SKM-1 (cell line): ENCODE measurements at regions not wholly inside any gene's neighbourhood (a gene's known extent, or its start where the extent isn't known, plus 50 kb on each side); places are given as distances from the start of the nearest gene placed in this dataset.

Source experiments
- DNase-seq: peaks from one replicate; lab custom pipeline; 2025; ENCODE audit not compliant: unreplicated experiment; lab: John Stamatoyannopoulos, UW

DNA sequence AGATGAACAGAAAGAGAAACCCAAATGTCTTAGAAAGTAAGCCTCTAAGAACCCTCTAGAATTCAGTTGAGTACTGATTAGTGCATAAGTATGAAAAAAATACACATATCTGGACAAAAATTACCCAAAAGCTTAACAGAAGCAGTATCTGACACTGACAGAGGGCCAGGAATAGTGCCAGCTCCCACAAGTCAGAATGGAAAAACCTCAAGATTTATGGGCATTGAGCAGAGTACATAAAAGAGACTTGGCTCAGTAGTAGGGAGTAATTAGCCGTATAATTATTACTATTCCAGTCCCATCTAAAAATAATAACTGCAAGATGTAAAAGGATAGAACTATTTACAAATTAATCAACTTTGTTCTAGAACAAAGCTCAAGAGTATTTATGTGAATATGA, 834.5 kb downstream of the FAM181B start:
- no peak for DNase-seq

- no peak for DNase-seq
Observed at GRCh38 chr11:81897639-81898038, 836.0 kb downstream of the FAM181B start.

DNA sequence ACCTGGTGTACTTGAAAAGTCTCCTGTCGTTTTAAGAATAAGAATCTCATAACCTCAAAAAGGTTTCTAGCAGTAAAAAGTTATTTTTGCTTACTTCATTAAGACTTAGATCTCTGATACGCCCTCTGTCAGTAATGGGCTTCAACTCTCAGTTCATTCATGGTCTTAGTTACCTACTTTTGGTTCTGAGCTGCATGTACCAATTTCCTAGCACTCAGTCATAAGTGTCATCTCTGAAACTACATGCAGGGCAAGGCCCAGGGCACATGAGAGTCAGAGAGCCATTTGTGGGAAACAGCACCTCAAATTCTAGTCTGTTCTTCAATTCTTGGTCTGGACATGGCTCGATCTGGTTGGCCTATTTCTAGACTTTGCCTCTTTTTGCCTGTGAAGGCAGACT, 838.4 kb downstream of the FAM181B start:
- DNase-seq = no peak

DNA sequence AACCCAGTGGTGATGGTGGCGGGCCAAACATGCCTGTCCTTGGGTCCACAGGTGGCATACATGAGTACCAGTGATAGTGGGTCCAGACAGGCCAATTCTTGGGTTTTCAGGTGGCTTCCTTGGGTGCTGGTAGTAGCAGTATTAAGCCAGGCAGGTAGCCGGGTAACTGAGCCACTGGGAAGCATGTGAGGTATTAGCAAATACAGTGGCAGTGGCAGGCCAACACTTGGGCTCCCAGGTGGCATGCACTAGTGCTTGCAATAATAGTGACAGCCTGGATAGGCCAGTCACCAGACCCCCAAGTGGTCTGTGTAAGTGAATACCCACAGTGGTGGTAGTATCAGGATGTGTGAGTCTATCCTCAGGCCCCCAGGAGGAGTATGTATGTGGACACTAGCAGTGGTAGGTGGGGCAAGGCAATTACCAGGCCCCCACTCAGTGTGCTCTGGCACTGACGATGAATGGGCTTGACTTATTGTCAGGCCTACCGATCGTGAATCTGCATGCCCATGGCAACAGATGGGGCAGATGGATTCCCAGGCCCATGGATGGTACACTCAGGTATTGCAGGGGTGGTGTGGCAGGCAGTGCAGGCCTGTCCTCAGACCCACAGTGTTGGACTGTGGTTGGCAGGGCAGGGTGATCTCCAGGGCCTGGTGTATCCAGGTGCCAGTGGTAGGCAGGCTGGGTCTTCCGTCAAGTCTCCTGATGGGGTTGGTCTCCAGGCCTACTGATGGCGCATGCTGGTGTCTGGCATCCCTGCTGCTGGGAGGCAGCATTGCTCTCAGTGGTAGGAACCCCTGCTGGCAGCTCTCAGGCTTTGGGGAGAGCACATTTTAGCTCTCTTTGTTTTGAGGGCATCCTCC, 840.7 kb downstream of the FAM181B start:
- DNase-seq = no peak

GRCh38 chr11:81888391-81888790, 845.3 kb downstream of the FAM181B start:
- DNase-seq = no peak

- DNase-seq = no peak
Observed at GRCh38 chr11:81887671-81888070, 846.0 kb downstream of the FAM181B start.

DNA sequence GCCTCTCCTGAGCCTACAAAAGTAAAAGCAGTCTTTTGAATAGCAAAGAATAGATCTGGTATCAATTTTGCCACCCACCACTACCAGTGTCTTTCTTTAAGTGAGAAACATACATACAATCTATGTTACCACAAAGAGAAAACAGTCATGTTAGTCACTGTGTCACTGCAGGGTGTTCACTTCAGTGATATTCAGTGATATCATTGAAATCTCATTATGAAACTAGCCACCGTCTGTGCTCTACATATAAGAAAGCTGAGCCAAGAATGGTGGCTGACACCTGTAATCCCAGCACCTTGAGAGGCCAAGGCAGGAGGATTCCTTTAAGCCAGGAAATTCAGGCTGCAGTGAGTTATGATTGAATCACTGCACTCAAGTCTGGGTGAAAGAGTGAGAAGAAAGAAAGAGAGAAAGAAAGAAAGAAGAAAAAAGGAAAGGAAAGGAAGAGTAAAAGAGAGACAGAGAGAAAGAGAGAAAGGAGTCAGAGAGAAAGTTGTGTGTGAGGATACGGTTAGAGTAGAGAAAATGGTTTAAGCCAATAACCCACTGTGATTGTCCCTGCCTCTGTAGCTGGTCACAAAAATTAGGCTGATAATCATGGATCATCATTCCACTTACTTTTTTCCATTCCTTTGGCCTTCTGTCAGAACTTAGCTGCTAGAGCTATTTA, 847.1 kb downstream of the FAM181B start:
- DNase-seq = no peak

GRCh38 chr11:81874635-81875034, 859.0 kb downstream of the FAM181B start:
- DNase-seq = no peak

DNA sequence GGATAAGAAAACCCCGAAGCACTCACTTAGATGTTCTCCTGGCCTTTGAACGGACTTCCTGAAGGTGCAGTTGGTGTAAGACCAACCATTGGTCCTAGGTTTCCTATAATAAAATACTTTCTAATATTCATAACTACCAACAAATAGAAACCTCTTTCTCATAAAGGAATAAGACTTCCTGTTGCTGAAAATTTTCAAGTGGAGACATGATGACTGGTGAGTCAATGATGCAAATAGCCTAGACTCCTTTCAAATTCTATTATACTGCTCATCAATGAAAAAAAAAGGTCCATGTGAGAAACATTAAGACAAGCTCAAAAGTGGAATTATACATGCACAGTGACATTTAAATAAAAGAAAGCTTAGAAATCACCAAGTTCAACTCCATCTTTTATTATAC, 862.8 kb downstream of the FAM181B start:
- no peak for DNase-seq

DNA sequence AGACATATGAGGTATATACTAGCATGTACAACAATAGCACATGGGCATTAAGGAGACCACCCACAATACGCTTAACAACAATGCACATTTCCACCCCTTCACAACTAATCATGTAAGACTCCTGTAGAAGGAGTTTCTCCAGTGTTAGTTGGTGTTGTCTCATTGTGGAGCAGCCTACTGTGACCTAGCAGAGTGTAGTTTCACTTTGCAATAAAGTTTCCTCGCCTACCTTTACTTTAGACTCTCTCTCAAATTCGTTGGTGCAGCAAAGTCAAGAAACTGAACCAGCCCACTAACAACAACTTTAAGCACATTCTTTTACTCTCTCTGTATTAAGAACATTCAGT, 863.6 kb downstream of the FAM181B start:
- no peak for DNase-seq

DNA sequence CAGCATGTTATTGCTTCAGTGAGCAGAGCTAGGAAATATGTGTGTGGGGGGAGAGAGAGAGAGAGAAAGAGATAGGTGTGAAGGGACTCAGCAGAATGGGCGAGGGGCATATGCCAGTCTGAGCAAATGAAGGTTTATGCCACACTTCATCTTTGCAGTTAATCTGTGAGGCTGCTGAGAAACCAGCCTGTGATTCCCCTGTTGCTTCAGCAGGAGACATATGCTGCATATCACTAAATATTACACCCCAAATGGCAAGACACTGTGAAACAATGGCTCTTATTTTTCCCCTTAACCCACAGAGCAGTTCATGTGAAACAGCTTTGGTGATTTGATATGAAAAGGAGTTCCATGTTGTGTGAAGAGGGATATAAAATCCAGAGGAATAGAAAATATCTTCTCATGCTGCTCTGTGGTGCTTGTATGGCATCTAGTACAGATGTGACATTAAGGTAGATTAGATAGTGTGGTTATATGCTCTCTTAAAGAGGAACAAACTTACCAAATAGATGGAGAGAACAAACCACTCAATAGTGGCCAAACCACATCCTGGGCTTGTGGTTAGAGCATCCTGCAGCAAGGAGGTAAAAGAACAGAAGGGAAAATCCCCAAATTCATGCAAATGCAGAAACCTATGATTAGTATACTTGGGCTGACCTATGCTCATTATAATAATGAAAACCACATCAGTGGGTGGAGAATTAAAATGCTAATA, 864.2 kb downstream of the FAM181B start:
- DNase-seq = peak; percentile 44

DNA sequence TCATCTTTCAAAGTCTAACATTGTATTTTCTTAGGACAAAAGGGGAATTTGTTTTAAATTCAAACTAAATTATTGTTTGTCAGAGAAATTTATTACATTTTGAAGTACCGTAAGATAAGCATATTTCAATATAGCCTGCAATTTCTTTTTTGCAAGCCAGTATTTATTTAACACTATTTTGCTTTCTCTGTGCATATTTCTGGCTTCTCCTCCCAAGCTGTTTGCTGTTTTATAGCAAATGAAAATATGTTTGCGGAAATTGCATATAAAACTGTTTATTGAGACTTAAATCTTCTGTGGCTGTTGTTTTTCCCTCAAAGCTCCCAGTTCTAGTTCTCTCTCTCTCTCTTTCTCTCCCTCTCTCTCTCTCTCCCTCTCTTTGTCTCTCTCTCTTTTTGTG, 866.8 kb downstream of the FAM181B start:
- no peak for DNase-seq

- no peak for DNase-seq
Observed at GRCh38 chr11:81857386-81857785, 876.3 kb downstream of the FAM181B start.

GRCh38 chr11:81853791-81854190, 879.9 kb downstream of the FAM181B start:
- DNase-seq = no peak

DNA sequence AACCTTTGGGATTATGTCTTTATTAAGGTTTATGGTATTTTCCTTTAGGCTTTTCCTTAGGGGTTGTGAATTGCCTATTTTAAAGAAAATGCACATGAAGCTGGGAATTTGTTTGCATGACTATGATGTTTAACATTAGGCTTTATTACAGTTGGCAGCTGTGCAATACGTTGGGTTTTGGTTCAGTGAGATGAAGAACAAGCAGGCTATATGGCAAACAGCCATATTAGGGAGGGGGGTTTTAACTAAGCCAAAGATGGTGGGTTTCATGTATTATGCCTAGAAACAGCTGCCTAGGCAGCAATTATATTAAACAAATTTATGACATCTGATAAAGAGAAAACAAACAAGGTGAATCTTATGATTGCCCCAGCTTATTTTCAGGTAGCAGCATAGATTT, 880.8 kb downstream of the FAM181B start:
- DNase-seq = no peak

DNA sequence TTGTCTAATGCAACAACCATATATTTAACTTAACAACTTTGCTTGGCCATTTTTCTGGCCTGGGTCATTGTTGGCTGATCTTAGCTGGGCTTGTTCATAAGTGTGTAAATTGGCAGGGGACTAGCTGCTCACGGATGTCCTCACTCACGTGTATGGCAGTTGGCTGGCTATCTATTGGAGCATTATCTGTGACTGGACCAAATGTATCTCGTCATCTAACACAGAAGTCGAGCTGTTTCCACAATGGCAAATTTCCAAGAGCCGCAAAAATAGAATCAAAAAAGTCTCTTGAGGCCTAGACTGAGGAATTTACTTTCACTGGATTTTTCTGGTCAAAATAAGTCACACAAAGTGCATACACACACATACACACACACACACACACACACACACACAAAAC, 893.3 kb downstream of the FAM181B start:
- no peak for DNase-seq

DNA sequence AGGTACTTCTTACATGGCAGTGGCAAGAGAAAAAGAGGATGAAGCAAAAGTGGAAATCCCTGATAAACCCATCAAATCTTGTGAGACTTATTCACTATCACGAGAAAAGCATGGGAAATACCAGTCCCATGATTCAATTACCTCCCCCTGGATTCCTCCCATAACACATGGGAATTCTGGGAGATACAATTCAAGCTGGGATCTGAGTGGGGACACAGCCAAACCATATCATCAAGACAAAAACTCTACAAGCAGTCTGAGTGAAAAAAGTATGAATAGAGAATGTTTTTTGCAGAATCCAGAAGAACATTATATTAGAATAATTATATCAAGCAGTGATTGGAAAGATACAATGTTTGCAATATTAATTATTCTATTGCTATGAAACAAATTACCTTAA, 893.7 kb downstream of the FAM181B start:
- no peak for DNase-seq

- DNase-seq = no peak
Observed at GRCh38 chr11:81839016-81839415, 894.6 kb downstream of the FAM181B start.

DNA sequence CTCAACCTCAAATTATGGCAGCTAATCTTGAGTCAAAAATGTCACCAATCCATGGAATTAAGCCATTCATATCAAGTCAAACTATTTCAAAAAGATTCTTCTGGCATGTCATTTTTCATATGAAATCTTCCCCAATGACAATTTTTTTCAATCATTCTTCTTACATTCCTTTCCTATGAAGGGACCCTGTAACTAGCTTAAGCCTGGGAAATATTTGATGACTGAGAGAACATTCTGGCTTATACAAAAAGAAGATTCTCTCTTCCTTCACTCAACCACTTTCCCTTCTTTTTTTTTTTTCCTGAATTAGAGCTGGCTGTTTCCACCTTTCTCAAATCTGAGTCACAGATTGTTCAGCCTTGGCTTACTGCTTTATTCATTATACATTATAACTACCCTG, 903.7 kb downstream of the FAM181B start:
- DNase-seq = no peak

GRCh38 chr11:81825346-81825745, 908.3 kb downstream of the FAM181B start:
- no peak for DNase-seq

GRCh38 chr11:81819462-81819861, 914.2 kb downstream of the FAM181B start:
- no peak for DNase-seq

DNA sequence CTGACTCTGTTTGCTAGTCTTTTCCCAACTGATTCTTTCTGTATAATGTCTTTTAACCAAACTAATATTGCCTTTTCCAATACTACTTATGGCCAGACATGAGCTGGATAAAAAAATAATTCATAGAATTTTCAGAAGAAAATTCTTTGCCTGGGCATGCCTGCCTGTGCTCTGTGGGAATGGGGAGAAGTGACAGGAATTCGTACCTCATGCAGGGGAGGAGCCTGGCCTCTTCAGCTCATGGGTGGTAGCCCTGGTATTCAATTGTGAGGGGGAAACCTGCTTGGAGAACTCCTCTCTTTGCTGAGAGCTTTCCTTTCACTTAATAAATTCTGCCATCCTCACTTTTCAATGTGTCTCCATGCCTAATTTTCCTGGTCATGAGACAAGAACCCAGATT, 928.8 kb downstream of the FAM181B start:
- DNase-seq = no peak
